ENCODE measurements at regions not wholly inside any gene's neighbourhood (a gene's known extent, or its start where the extent isn't known, plus 50 kb on each side); places are given as distances from the start of the nearest gene placed in this dataset.

DNA sequence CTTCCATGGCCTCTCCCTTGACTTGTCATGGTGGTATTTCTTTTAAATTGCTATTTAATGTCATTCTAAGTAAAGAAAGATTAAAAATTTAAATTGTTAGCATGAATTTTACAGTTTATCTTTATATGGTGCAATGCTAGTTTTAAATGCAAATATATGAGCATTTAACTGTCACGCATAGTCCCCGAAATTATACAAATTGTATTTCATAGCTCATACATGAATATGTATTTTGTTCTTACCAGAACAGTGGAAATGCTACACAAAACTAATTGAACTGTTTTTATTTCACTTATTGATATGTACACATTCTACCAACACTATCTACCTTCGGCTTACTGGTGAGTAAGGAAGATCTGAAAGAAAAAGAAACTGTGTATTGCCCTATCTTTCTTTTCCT lies 125.8 kb downstream of the CARTPT start:
- TF ChIP-seq POLR2A (IDR thresholded peaks at IDR 0.05) = no peak
- TF ChIP-seq, protein P1, sequence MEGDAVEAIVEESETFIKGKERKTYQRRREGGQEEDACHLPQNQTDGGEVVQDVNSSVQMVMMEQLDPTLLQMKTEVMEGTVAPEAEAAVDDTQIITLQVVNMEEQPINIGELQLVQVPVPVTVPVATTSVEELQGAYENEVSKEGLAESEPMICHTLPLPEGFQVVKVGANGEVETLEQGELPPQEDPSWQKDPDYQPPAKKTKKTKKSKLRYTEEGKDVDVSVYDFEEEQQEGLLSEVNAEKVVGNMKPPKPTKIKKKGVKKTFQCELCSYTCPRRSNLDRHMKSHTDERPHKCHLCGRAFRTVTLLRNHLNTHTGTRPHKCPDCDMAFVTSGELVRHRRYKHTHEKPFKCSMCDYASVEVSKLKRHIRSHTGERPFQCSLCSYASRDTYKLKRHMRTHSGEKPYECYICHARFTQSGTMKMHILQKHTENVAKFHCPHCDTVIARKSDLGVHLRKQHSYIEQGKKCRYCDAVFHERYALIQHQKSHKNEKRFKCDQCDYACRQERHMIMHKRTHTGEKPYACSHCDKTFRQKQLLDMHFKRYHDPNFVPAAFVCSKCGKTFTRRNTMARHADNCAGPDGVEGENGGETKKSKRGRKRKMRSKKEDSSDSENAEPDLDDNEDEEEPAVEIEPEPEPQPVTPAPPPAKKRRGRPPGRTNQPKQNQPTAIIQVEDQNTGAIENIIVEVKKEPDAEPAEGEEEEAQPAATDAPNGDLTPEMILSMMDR (IDR thresholded peaks at IDR 0.05) = no peak
- H3K27ac ChIP-seq = no peak overlapping the region
- H3K9me3 ChIP-seq = peaks cover 0 to 21% (median under 1%) of the 10 kb centered on the region in 12 donors
- H3K4me1 ChIP-seq = no peaks in the 10 kb centered on the region
- 78 to 98% (median 94%) methylated on average over 3 of the region's 3 CpGs for WGBS, 4 donors
- DNase-seq (no peak), ATAC-seq (no peak)
- H3K27me3 ChIP-seq = no peaks in the 10 kb centered on the region
- intact Hi-C loops (cut with DNase I) = no loop called here
- no peak overlapping the region for H3K4me3 ChIP-seq
- no peaks in the 10 kb centered on the region for H3K36me3 ChIP-seq

DNA sequence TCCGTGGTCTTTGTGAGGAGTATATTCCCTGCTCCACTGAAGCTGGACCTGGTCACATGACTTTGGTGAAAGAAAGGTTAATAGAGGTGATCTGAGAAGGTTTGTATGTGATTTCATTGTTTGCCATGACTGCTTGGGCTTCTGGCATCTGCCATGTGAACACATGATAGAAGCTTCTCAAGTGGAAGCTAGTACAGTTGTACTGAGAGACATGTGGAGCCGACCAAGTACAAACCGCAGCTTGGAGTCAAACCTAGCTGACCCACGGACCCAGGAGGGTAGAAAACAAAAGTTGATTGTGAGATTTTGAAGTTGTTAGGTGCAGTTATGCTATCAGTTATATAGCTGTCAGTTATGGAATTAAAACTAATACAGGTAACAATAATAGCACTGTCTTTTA lies 140.4 kb downstream of the CARTPT start:
- peak in 3 of 4 donors; percentile 22 to 61 (median 46) for ATAC-seq

DNA sequence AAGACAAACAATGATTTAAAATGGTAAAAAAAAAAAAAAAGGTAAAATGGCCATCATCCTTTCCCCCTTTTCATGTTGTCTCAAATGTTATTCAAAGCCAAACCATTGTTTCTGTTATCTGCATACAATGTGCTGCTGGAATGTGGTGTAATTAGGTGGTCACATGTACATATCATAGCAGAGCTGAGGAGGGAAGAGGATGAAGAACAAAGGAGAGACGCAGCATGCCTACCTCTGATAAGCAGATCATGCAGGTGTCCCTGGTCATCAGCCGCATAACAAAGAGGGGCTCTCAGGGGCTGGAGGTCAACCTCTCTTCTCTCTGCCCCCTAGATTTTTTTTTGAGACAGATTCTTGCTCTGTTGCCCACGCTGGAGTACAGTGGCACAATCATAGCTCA lies 141.0 kb downstream of the CARTPT start:
- WGBS, 4 donors = 43 to 66% (median 55%) methylated on average over 3 of the region's 3 CpGs
- H3K27ac ChIP-seq = no peak overlapping the region
- TF ChIP-seq, protein P1 (IDR thresholded peaks at IDR 0.05) = no peak
- TF ChIP-seq POLR2A (IDR thresholded peaks at IDR 0.05) = no peak
- no peak for ATAC-seq
- no peak overlapping the region for H3K4me3 ChIP-seq
- DNase-seq = no peak
- intact Hi-C loops (cut with DNase I) = no loop called here
- peaks cover 0 to 27% (median 10%) of the 10 kb centered on the region in 12 donors for H3K9me3 ChIP-seq
- peaks cover 0 to 10% (median 0%) of the 10 kb centered on the region in 12 donors for H3K4me1 ChIP-seq
- H3K27me3 ChIP-seq = no peaks in the 10 kb centered on the region
- no peaks in the 10 kb centered on the region for H3K36me3 ChIP-seq

More for the DNA sequence above, 140.4 kb downstream of the CARTPT start:
- 43 to 52% (median 47%) methylated on average over 4 of the region's 4 CpGs for WGBS, 4 donors
- Histone ChIP-seq H3K4me3 (no peak overlapping the region), H3K9me3 (peaks cover 0 to 32% (median 13%) of the 10 kb centered on the region in 12 donors), H3K36me3 (no peaks in the 10 kb centered on the region), H3K27me3 (no peaks in the 10 kb centered on the region), H3K4me1 (peaks cover 0 to 10% (median 0%) of the 10 kb centered on the region in 12 donors), H3K27ac (no peak overlapping the region)
- intact Hi-C loops (cut with DNase I) = no loop called here
- TF ChIP-seq, protein P1 (IDR thresholded peaks at IDR 0.05) = no peak
- no peak for TF ChIP-seq POLR2A (IDR thresholded peaks at IDR 0.05)
- no peak for DNase-seq

DNA sequence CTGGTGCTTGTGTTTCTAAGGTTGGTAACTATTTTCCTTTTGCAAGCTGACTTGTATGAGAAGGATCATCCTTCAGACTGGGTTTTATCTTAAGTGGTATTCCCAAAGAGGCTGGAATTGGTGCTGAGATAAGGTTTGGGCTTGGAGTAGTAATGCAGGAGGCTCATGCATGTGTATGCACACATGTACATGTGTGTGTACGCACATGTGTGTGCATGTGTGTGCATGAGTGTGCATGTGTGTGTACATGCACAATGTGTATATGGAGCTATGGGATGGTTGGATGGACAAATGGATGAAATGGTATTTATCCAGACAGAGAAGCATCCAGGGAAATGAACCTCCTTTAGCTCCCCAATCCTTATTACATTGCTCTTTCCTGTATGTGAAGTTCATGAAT lies 142.6 kb downstream of the CARTPT start:
- intact Hi-C loops (cut with DNase I) = no loop called here
- Histone ChIP-seq H3K9me3 (peaks cover 0 to 11% (median under 1%) of the 10 kb centered on the region in 12 donors), H3K36me3 (no peaks in the 10 kb centered on the region), H3K27me3 (no peaks in the 10 kb centered on the region), H3K4me1 (peaks cover 0 to 10% (median 0%) of the 10 kb centered on the region in 12 donors), H3K4me3 (no peak overlapping the region), H3K27ac (no peak overlapping the region)
- DNase-seq (no peak), ATAC-seq (no peak)
- TF ChIP-seq, protein P1 (IDR thresholded peaks at IDR 0.05) = no peak
- no peak for TF ChIP-seq POLR2A (IDR thresholded peaks at IDR 0.05)
- 0 to 50% (median 0%) methylated on average over 1 of the region's 1 CpG; no CpG with 5 or more reads in 1 of the 4 donors for WGBS, 4 donors
